ENCODE measurements at regions not wholly inside any gene's neighbourhood (a gene's known extent, or its start where the extent isn't known, plus 50 kb on each side); places are given as distances from the start of the nearest gene placed in this dataset.

- TF ChIP-seq REST (IDR thresholded peaks at IDR 0.05; ENCODE audit: low read depth) (no peak), EP300 (IDR thresholded peaks at IDR 0.05; ENCODE audit: borderline replicate concordance) (no peak), NFIC (IDR thresholded peaks at IDR 0.05) (no peak), MAX (IDR thresholded peaks at IDR 0.05) (no peak), CEBPB (IDR thresholded peaks at IDR 0.05) (no peak), EGR1 (IDR thresholded peaks at IDR 0.05) (no peak), TCF12 (IDR thresholded peaks at IDR 0.05; ENCODE audit: low read depth) (no peak), FOXM1 (IDR thresholded peaks at IDR 0.05; ENCODE audit: borderline replicate concordance, low read depth) (no peak)
Observed at GRCh38 chr2:194095359-194095758, 1561.7 kb upstream of the SLC39A10 start.
